Right lung (tissue), 2 donors: ENCODE measurements at regions not wholly inside any gene's neighbourhood (a gene's known extent, or its start where the extent isn't known, plus 50 kb on each side); places are given as distances from the start of the nearest gene placed in this dataset.

Experiments
- DNase-seq, 2 donors: peaks; one replicate each; pipeline ENCODE4 v3.0.0-alpha.2; 2013

- DNase-seq = no peak
Observed at GRCh38 chr7:24521917-24522623, 51.2 kb upstream of the PALS2 start.
